DND-41 (cell line): ENCODE measurements at regions not wholly inside any gene's neighbourhood (a gene's known extent, or its start where the extent isn't known, plus 50 kb on each side); places are given as distances from the start of the nearest gene placed in this dataset.

Source experiments
- EZH2 ChIP-seq: IDR thresholded peaks from 3 replicates; pipeline ENCODE4 v1.6.1; 2012; ENCODE audit warnings: borderline replicate concordance, low read depth, mild to moderate bottlenecking, moderate library complexity, low read length, inconsistent platforms; ENCODE audit not compliant: severe bottlenecking
- TF ChIP-seq, protein P1 (sequence below): IDR thresholded peaks from 2 replicates; pipeline ENCODE4 v1.5.1; 2012; ENCODE audit warnings: borderline replicate concordance, low read length, moderate library complexity, mild to moderate bottlenecking; ENCODE audit not compliant: poor library complexity, severe bottlenecking; ENCODE audit errors: extremely low read depth

DNA sequence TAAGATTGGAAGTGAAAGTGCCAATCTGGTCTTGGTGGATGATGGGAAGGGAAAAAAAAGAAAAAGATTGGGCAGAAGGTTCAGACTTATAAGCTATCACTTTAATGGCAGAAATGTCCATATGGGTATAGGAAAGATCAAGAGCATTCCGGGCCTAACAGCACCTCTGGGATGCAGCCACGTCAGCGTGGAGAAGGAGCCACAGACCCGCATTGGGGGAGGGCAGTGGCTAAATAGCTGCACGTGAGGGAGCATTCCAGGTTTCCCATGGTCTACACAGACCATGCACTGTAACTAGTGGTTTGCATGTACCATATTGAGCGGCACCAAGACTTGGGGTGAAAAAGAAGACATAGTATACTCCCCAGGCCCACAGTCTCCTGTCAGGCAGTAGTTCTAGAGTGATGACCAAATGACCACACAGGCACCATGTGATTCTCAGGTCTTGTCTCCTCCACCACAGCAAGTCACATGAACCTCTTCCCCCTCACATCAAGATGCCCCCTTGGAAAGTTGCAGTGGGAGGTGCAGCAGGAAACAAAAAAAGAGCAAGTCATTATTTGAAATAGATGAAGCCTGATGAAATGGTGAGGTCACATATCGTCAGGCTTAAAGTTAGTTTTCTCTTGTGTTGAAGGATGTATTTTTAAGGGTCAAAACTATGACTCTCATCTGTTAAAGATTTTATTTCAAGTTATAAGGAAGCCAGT is 94.4 kb upstream of the TNFAIP3 start:
- no peak for TF ChIP-seq EZH2
- TF ChIP-seq, protein P1, sequence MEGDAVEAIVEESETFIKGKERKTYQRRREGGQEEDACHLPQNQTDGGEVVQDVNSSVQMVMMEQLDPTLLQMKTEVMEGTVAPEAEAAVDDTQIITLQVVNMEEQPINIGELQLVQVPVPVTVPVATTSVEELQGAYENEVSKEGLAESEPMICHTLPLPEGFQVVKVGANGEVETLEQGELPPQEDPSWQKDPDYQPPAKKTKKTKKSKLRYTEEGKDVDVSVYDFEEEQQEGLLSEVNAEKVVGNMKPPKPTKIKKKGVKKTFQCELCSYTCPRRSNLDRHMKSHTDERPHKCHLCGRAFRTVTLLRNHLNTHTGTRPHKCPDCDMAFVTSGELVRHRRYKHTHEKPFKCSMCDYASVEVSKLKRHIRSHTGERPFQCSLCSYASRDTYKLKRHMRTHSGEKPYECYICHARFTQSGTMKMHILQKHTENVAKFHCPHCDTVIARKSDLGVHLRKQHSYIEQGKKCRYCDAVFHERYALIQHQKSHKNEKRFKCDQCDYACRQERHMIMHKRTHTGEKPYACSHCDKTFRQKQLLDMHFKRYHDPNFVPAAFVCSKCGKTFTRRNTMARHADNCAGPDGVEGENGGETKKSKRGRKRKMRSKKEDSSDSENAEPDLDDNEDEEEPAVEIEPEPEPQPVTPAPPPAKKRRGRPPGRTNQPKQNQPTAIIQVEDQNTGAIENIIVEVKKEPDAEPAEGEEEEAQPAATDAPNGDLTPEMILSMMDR, result no peak
